Stimulated activated CD8-positive, alpha-beta memory T cell treated with anti-CD3 and anti-CD28 coated beads, Interleukin-2, amount 100 ng/mL, for 48 hours (primary cell): ENCODE measurements at regions not wholly inside any gene's neighbourhood (a gene's known extent, or its start where the extent isn't known, plus 50 kb on each side); places are given as distances from the start of the nearest gene placed in this dataset.
A peak's percentile ranks its signal among the peaks of the same experiment; 100 is the strongest.

Source experiments
- DNase-seq, 2 donors: peaks; one replicate each; pipeline ENCODE4 v3.0.0-alpha.2; 2020; ENCODE audit warnings: low read depth in 2 of 2

GRCh38 chr1:29718791-29719190, 482.5 kb downstream of the PTPRU start:
- no peak for DNase-seq

- DNase-seq: no peak
Measured at GRCh38 chr1:29716306-29716705, 480.0 kb downstream of the PTPRU start.

- no peak for DNase-seq
Measured at GRCh38 chr1:29713857-29714256, 477.5 kb downstream of the PTPRU start.

- DNase-seq: no peak
Measured at GRCh38 chr1:29712801-29713200, 476.5 kb downstream of the PTPRU start.

- no peak for DNase-seq
Measured at GRCh38 chr1:29712284-29712651, 475.9 kb downstream of the PTPRU start.

GRCh38 chr1:29711582-29712283, 475.4 kb downstream of the PTPRU start:
- peak in 1 of 2 donors; percentile 45 for DNase-seq

GRCh38 chr1:29709704-29710280, 473.5 kb downstream of the PTPRU start:
- DNase-seq: no peak

- DNase-seq: no peak
Measured at GRCh38 chr1:29708796-29709703, 472.7 kb downstream of the PTPRU start.

GRCh38 chr1:29708381-29708780, 472.1 kb downstream of the PTPRU start:
- no peak for DNase-seq

- no peak for DNase-seq
Measured at GRCh38 chr1:29707796-29708195, 471.5 kb downstream of the PTPRU start.

- DNase-seq: peak in 1 of 2 donors; percentile 34
Measured at GRCh38 chr1:29706936-29707335, 470.6 kb downstream of the PTPRU start.

- no peak for DNase-seq
Measured at GRCh38 chr1:29704430-29704829, 468.1 kb downstream of the PTPRU start.

- no peak for DNase-seq
Measured at GRCh38 chr1:29703596-29704370, 467.5 kb downstream of the PTPRU start.

- DNase-seq: no peak
Measured at GRCh38 chr1:29700491-29700890, 464.2 kb downstream of the PTPRU start.

GRCh38 chr1:29698626-29699025, 462.3 kb downstream of the PTPRU start:
- no peak for DNase-seq

- no peak for DNase-seq
Measured at GRCh38 chr1:29698033-29698432, 461.7 kb downstream of the PTPRU start.

- no peak for DNase-seq
Measured at GRCh38 chr1:29697391-29697780, 461.1 kb downstream of the PTPRU start.

- DNase-seq: no peak
Measured at GRCh38 chr1:29696656-29697390, 460.5 kb downstream of the PTPRU start.

- no peak for DNase-seq
Measured at GRCh38 chr1:29695803-29696202, 459.5 kb downstream of the PTPRU start.

- DNase-seq: no peak
Measured at GRCh38 chr1:29695036-29695435, 458.7 kb downstream of the PTPRU start.

- DNase-seq: no peak
Measured at GRCh38 chr1:29691499-29691898, 455.2 kb downstream of the PTPRU start.
